SK-N-SH (cell line): ENCODE measurements at regions not wholly inside any gene's neighbourhood (a gene's known extent, or its start where the extent isn't known, plus 50 kb on each side); places are given as distances from the start of the nearest gene placed in this dataset.

Experiments
- CTCF ChIA-PET: fragments of 300-600, 350-600 bp; formaldehyde crosslinking; extraction: SDS; loops from one replicate; lab custom pipeline; 2021; lab: Yijun Ruan, JAX
- POLR2A ChIA-PET: fragments of 350-600 bp; sonication (Branson Sonifier 250); formaldehyde crosslinking; extraction: SDS; loops from one replicate; lab custom pipeline; 2020; ENCODE audit warnings: antibody characterized with exemption, inconsistent platforms; lab: Yijun Ruan, JAX
- DNase-seq: peaks from one replicate; pipeline ENCODE4 v3.0.0; 2012
- H2AFZ ChIP-seq: fragments of 200-600 bp; sonication (generic); 2 replicates; pipeline ENCODE4 v1.8.1; 2016; ENCODE audit warnings: antibody characterized with exemption, mild to moderate bottlenecking, low read depth
- H3F3A ChIP-seq: fragments of 200-600 bp; sonication (generic); replicated peaks from 2 replicates; pipeline ENCODE3; 2016; ENCODE audit warnings: antibody characterized with exemption, mild to moderate bottlenecking; ENCODE audit not compliant: insufficient read depth
- H3K27ac ChIP-seq, 2 experiments: fragments of 200-500 bp in 1 of 2; fragments of 200-600 bp in 1 of 2; sonication (Bioruptor generic) in 1 of 2; sonication (generic), shearing (Covaris generic) in 1 of 2; 2 replicates each; pipeline versions ENCODE4 v1.5.1 to v1.6.1; 2014 to 2016; ENCODE audit warnings: low read depth in 2 of 2, inconsistent platforms in 1 of 2, low read length in 1 of 2, mild to moderate bottlenecking in 1 of 2, mixed read lengths in 1 of 2
- H3K27me3 ChIP-seq: fragments of 200-600 bp; sonication (generic), shearing (Covaris generic); 2 replicates; pipeline ENCODE4 v1.6.1; 2016; ENCODE audit warnings: mixed run types; ENCODE audit not compliant: insufficient read depth
- H3K36me3 ChIP-seq, 2 experiments: fragments of 200-500 bp in 1 of 2; fragments of 200-600 bp in 1 of 2; sonication (Bioruptor generic) in 1 of 2; sonication (generic) in 1 of 2; replicated peaks in 1 of 2; 2 replicates each; pipeline versions ENCODE3 to v1.5.1; 2014 to 2016; ENCODE audit warnings: low read length in 1 of 2, mild to moderate bottlenecking in 1 of 2; ENCODE audit not compliant: insufficient read depth in 2 of 2, control insufficient read depth in 1 of 2
- H3K4me1 ChIP-seq, 2 experiments: fragments of 200-500 bp in 1 of 2; fragments of 200-600 bp in 1 of 2; sonication (Bioruptor generic) in 1 of 2; sonication (generic), shearing (Covaris generic) in 1 of 2; 2 replicates each; pipeline versions ENCODE4 v1.5.1 to v1.6.1; 2014 to 2016; ENCODE audit warnings: low read depth in 1 of 2, low read length in 1 of 2, mixed run types in 1 of 2; ENCODE audit not compliant: insufficient read depth in 2 of 2, control insufficient read depth in 1 of 2
- H3K4me2 ChIP-seq: fragments of 200-600 bp; sonication (generic), shearing (Covaris generic); 2 replicates; pipeline ENCODE4 v1.6.1; 2017; ENCODE audit warnings: mixed run types
- H3K4me3 ChIP-seq, 2 experiments: fragments of 200-500 bp in 1 of 2; fragments of 200-600 bp in 1 of 2; sonication (Bioruptor generic) in 1 of 2; sonication (generic), shearing (Covaris generic) in 1 of 2; 2 replicates each; pipeline versions ENCODE4 v1.5.1 to v1.8.1; 2014 to 2016; ENCODE audit warnings: low read depth in 2 of 2, inconsistent platforms in 1 of 2, low read length in 1 of 2, mild to moderate bottlenecking in 1 of 2, mixed read lengths in 1 of 2, moderate library complexity in 1 of 2
- H3K79me2 ChIP-seq: fragments of 200-600 bp; sonication (generic); 2 replicates; pipeline ENCODE4 v1.8.1; 2017; ENCODE audit warnings: mild to moderate bottlenecking; ENCODE audit not compliant: insufficient read depth
- H3K9ac ChIP-seq: fragments of 200-600 bp; sonication (generic); 2 replicates; pipeline ENCODE4 v1.6.1; 2017; ENCODE audit warnings: mixed run types
- H3K9me2 ChIP-seq: fragments of 200-600 bp; sonication (generic); 2 replicates; pipeline ENCODE4 v1.6.1; 2017; ENCODE audit warnings: mixed run types
- H3K9me3 ChIP-seq: fragments of 200-600 bp; sonication (generic); 2 replicates; pipeline ENCODE4 v1.6.1; 2017; ENCODE audit warnings: mixed run types, mild to moderate bottlenecking, moderate library complexity
- H4K20me1 ChIP-seq: fragments of 200-600 bp; sonication (generic); 2 replicates; pipeline ENCODE4 v1.6.1; 2017; ENCODE audit warnings: mild to moderate bottlenecking, mixed run types; ENCODE audit not compliant: insufficient read depth
- CHD2 ChIP-seq: fragments of 150-350 bp; IDR thresholded peaks from 2 replicates; pipeline ENCODE4 v1.6.1; 2018; ENCODE audit warnings: low read length; ENCODE audit not compliant: partially characterized antibody
- EP300 ChIP-seq, 2 experiments: IDR thresholded peaks; 2 replicates each; pipeline versions ENCODE4 v1.4.0 to v1.6.1; 2012; ENCODE audit warnings: borderline replicate concordance in 1 of 2, low read depth in 1 of 2, low read length in 1 of 2
- GATA2 ChIP-seq: sonication (generic); formaldehyde crosslinking; IDR thresholded peaks from 2 replicates; pipeline ENCODE4 v1.5.0; 2020; ENCODE audit warnings: mild to moderate bottlenecking, missing genetic modification reagents
- IRF3 ChIP-seq: fragments of 150-350 bp; IDR thresholded peaks from 2 replicates; pipeline ENCODE4 v1.6.1; 2016; ENCODE audit warnings: mild to moderate bottlenecking, low read depth, low read length
- JUND ChIP-seq: IDR thresholded peaks from 2 replicates; pipeline ENCODE4 v1.4.0; 2012
- MEF2A ChIP-seq: IDR thresholded peaks from 2 replicates; pipeline ENCODE4 v1.4.0; 2012; ENCODE audit warnings: low read depth, borderline replicate concordance
- MXI1 ChIP-seq: IDR thresholded peaks from 2 replicates; pipeline ENCODE4 v1.6.1; 2012; ENCODE audit warnings: mild to moderate bottlenecking, low read depth, low read length, improper control_type of control experiment
- NFIC ChIP-seq: IDR thresholded peaks from 2 replicates; pipeline ENCODE4 v1.4.0; 2012; ENCODE audit warnings: borderline replicate concordance
- TAF1 ChIP-seq: IDR thresholded peaks from 2 replicates; pipeline ENCODE4 v1.6.1; 2012; ENCODE audit warnings: low read depth, mild to moderate bottlenecking, low read length, moderate library complexity, borderline replicate concordance
- ZBTB33 ChIP-seq: IDR thresholded peaks from 2 replicates; pipeline ENCODE4 v1.4.0; 2012; ENCODE audit warnings: low read depth, borderline replicate concordance
- WGBS: methylation state at CpG from one replicate; pipeline ENCODE4 v1.1.6; 2017; ENCODE audit warnings: low lambda C conversion rate; 5-methylcytosine and 5-hydroxymethylcytosine counted together

- POLR2A ChIA-PET = no interaction called here
- H3K27me3 ChIP-seq = no peaks in the 10 kb centered on the region
- no peak for DNase-seq
- H3K79me2 ChIP-seq = no peaks in the 10 kb centered on the region
- no peaks in the 10 kb centered on the region for H3K36me3 ChIP-seq
- H3F3A ChIP-seq = no peaks in the 10 kb centered on the region
- 56% methylated on average over 2 of the region's 2 CpGs for WGBS
- H3K4me1 ChIP-seq = peaks cover 0 to 11% of the 10 kb centered on the region in 2 experiments; a peak in 1 of 4 replicates
- no peaks in the 10 kb centered on the region for H3K9me2 ChIP-seq
- CTCF ChIA-PET = no interaction called here
- H3K4me3 ChIP-seq = no peak overlapping the region
- no peak overlapping the region for H3K4me2 ChIP-seq
- H4K20me1 ChIP-seq = no peaks in the 10 kb centered on the region
- no peak overlapping the region for H2AFZ ChIP-seq
- no peak overlapping the region for H3K9ac ChIP-seq
- H3K27ac ChIP-seq = no peak overlapping the region
- TF ChIP-seq JUND (no peak), ZBTB33 (no peak), NFIC (no peak), CHD2 (no peak), GATA2 (no peak), MEF2A (no peak), TAF1 (no peak)
- no peaks in the 10 kb centered on the region for H3K9me3 ChIP-seq
Observed at GRCh38 chr10:23910291-23910690, 298.6 kb upstream of the KIAA1217 start.

- Histone ChIP-seq H3K4me1 (peaks cover 0 to 18% of the 10 kb centered on the region in 2 experiments; a peak in 1 of 4 replicates), H3K9me3 (no peaks in the 10 kb centered on the region), H3F3A (no peaks in the 10 kb centered on the region), H3K36me3 (no peaks in the 10 kb centered on the region), H3K4me2 (no peak overlapping the region), H3K27ac (peak overlapping the region in 1 of 2 experiments; percentile 64; a peak in 2 of 4 replicates), H3K9ac (no peak overlapping the region), H3K27me3 (no peaks in the 10 kb centered on the region), H3K9me2 (no peaks in the 10 kb centered on the region), H3K4me3 (no peak overlapping the region), H2AFZ (no peak overlapping the region), H4K20me1 (no peaks in the 10 kb centered on the region), H3K79me2 (no peaks in the 10 kb centered on the region)
- WGBS = 12% methylated on average over 6 of the region's 6 CpGs
- ChIA-PET CTCF (interaction anchor here (1.3 kb wide), 1 partner anchor 69 kb away, joined by 3 read pairs; no protein-coding TSS in a partner anchor), POLR2A (no interaction called here)
- DNase-seq = peak; percentile 32
- TF ChIP-seq CHD2 (no peak), EP300 (IDR thresholded peaks at IDR 0.05; ENCODE audit: borderline replicate concordance in 1 of 2, low read depth in 1 of 2, low read length in 1 of 2) (peak in 1 of 2 experiments; percentile 74; a peak in 1 of 4 replicates), MXI1 (0 out of 2 replicates have a peak, but pooled peaks have one; percentile 15), GATA2 (0 out of 2 replicates have a peak, but pooled peaks have one; percentile 50)
Observed at GRCh38 chr10:23912884-23913404, 296.0 kb upstream of the KIAA1217 start.

- no peak for TF ChIP-seq IRF3
- no peak overlapping the region for H3K27ac ChIP-seq
- ChIA-PET POLR2A (no interaction called here), CTCF (no interaction called here)
- no peak overlapping the region for H3K9ac ChIP-seq
- peaks cover 0 to 18% of the 10 kb centered on the region in 2 experiments; a peak in 1 of 4 replicates for H3K4me1 ChIP-seq
- H2AFZ ChIP-seq = no peak overlapping the region
- DNase-seq = no peak
- H3K36me3 ChIP-seq = no peaks in the 10 kb centered on the region
- no peaks in the 10 kb centered on the region for H4K20me1 ChIP-seq
- no peak overlapping the region for H3K4me3 ChIP-seq
- H3K9me2 ChIP-seq = no peaks in the 10 kb centered on the region
- H3F3A ChIP-seq = no peaks in the 10 kb centered on the region
- H3K4me2 ChIP-seq = no peak overlapping the region
- no peaks in the 10 kb centered on the region for H3K79me2 ChIP-seq
- WGBS = 32% methylated on average over 3 of the region's 3 CpGs
- H3K9me3 ChIP-seq = no peaks in the 10 kb centered on the region
- no peaks in the 10 kb centered on the region for H3K27me3 ChIP-seq
Observed at GRCh38 chr10:23914641-23915040, 294.3 kb upstream of the KIAA1217 start.
